AG04449 (cell line): ENCODE measurements at regions not wholly inside any gene's neighbourhood (a gene's known extent, or its start where the extent isn't known, plus 50 kb on each side); places are given as distances from the start of the nearest gene placed in this dataset.

Experiments
- CTCF ChIA-PET: fragments of 350-600 bp; formaldehyde crosslinking; extraction: SDS; loops from one replicate; lab custom pipeline; 2021; ENCODE audit warnings: antibody characterized with exemption; lab: Yijun Ruan, JAX
- POLR2A ChIA-PET: fragments of 400-600, 350-600 bp; formaldehyde crosslinking; extraction: SDS; loops from one replicate; lab custom pipeline; 2020; ENCODE audit warnings: antibody characterized with exemption, inconsistent platforms; lab: Yijun Ruan, JAX
- DNase-seq: peaks from one replicate; pipeline ENCODE4 v3.0.0-alpha.2; 2010; ENCODE audit warnings: low read depth, low spot score
- H3K4me3 ChIP-seq: 2 replicates; pipeline ENCODE4 v1.5.1; 2011; ENCODE audit warnings: low read depth, mild to moderate bottlenecking, control low read depth, low read length
- TF ChIP-seq, protein P1 (sequence below): IDR thresholded peaks from one replicate; pipeline ENCODE4 v1.5.1; 2011; ENCODE audit warnings: mild to moderate bottlenecking, moderate library complexity, low read length, control low read depth, inconsistent platforms; ENCODE audit not compliant: insufficient read depth; ENCODE audit errors: missing control alignments

DNA sequence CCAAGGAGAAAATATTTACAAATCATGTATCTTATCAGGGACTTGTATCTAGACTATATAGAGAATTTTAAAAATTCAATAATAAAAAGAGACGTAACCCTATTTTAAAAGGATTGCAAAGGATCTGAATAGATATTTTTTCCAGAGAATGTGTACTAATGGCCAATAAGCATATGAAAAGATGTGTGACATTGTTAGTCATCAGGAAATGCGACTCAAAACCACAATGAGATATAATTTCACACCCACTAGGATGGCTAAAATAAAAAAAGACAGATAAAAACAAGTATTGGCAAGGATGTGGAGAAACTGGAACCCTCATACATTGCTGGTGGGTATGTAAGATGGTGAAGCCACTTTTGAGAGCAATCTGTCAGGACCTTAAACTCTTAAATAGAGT lies 141.9 kb upstream of the BMP4 start:
- no peak for DNase-seq
- H3K4me3 ChIP-seq, result no peak overlapping the region
- TF ChIP-seq, protein P1, sequence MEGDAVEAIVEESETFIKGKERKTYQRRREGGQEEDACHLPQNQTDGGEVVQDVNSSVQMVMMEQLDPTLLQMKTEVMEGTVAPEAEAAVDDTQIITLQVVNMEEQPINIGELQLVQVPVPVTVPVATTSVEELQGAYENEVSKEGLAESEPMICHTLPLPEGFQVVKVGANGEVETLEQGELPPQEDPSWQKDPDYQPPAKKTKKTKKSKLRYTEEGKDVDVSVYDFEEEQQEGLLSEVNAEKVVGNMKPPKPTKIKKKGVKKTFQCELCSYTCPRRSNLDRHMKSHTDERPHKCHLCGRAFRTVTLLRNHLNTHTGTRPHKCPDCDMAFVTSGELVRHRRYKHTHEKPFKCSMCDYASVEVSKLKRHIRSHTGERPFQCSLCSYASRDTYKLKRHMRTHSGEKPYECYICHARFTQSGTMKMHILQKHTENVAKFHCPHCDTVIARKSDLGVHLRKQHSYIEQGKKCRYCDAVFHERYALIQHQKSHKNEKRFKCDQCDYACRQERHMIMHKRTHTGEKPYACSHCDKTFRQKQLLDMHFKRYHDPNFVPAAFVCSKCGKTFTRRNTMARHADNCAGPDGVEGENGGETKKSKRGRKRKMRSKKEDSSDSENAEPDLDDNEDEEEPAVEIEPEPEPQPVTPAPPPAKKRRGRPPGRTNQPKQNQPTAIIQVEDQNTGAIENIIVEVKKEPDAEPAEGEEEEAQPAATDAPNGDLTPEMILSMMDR, result no peak
- ChIA-PET CTCF (no interaction called here), POLR2A (no interaction called here)

GRCh38 chr14:54102051-54102456 lies 145.4 kb upstream of the BMP4 start:
- ChIA-PET CTCF (no interaction called here), POLR2A (no interaction called here)
- TF ChIP-seq, protein P1, result no peak

DNA sequence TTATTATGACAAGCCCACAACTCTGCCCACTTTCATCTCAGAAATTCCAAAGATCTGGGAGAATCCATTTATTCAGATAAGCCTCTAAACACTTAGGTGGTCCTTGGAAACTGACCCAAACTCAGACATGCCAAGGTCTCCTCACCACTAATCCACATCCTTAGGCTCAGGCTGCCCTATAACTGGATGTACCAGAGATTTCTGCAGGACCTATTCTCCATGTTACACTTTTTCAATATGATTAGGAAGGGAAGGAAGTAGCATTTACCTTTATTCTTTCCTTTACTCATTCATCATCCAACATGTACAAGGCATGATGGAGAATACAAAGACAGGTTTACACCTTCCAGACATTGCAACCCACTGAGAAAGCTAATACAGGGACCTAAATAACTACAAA lies 145.9 kb upstream of the BMP4 start:
- POLR2A ChIA-PET, result no interaction called here

More at GRCh38 chr14:54102051-54102456, 145.4 kb upstream of the BMP4 start:
- H3K4me3 ChIP-seq, result no peak overlapping the region
- no peak for DNase-seq

DNA sequence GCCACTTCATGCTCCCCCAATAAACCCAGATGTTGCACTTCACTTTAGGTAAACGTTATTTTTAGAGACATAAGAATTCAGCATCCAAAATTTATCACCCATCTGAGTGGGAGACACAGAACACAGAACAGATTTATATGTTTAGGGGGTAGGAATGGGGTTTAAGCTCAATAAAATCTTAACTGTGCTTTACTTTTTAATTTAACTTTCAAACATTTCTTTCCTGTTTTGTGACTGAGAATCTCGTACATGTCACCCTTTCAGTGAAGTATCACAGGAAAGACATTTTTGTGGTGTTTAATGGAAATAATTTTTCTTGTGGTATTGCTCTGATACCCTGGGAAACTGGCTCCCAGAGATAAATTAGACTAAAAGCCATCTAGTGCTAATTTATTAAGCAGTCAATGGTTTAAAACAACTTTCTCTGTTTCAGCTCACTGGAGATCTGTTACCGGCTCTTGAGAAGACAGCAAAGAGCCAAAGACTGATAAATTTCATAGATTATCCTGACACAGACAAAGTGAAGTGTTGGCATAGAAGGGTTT lies 148.0 kb upstream of the BMP4 start:
- no peak overlapping the region for H3K4me3 ChIP-seq
- TF ChIP-seq, protein P1, result no peak
- ChIA-PET POLR2A (no interaction called here), CTCF (interaction anchor here (1.1 to 2.3 kb wide), 4 partner anchors 12 to 243 kb away, joined by 4 to 7 read pairs (median 4); no protein-coding TSS in a partner anchor)
- no peak for DNase-seq

More for the DNA sequence above, 145.9 kb upstream of the BMP4 start:
- no peak overlapping the region for H3K4me3 ChIP-seq
- CTCF ChIA-PET, result no interaction called here
- no peak for DNase-seq
- TF ChIP-seq, protein P1, result no peak

DNA sequence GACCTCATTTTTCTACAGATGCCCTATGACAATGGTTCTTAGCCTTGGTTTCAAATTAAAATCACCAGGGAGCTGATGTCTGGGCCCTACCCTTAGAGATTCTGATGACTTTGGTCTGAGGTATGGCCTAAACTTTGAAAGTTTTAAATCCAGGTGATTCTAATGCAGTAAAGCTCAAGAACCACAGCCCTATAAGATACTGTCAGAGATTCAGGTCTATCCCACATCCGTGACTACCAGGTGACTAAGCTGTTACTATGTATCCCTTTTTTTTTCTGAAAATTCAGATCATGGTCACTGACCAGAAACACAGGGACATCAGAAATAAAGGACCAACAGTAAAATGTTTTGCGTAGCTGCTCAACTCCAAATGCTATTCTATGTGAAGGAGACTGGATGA lies 148.8 kb upstream of the BMP4 start:
- DNase-seq, result no peak
- TF ChIP-seq, protein P1, result no peak
- ChIA-PET POLR2A (no interaction called here), CTCF (interaction anchor here (1.1 to 2.3 kb wide), 4 partner anchors 13 to 243 kb away, joined by 4 to 7 read pairs (median 4); no protein-coding TSS in a partner anchor)
- no peak overlapping the region for H3K4me3 ChIP-seq

DNA sequence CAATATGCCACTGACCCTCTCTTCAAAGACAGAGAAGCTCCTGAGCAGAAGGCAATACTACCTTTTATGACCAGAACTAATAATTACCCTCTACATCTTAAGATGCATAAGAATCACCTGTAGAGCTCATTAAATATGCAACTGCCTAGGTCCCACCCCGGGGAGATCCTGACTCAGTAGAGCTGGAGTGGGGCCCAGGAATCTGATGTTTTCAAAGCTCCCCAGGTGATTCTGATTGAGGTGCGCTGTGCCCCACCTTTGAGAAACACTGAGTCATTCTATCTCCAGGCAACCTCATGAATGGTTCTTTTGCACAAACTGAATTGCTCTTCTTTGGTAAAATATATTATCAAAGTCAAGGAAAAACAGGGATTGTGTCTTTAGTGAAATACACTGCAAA lies 149.3 kb upstream of the BMP4 start:
- POLR2A ChIA-PET, result no interaction called here
- DNase-seq, result no peak
- TF ChIP-seq, protein P1, result no peak
- H3K4me3 ChIP-seq, result no peak overlapping the region
- CTCF ChIA-PET, result interaction anchor here (1.6 to 2.3 kb wide), 2 partner anchors 69 to 242 kb away, joined by 5 to 7 read pairs; no protein-coding TSS in a partner anchor
